ENCODE measurements at regions not wholly inside any gene's neighbourhood (a gene's known extent, or its start where the extent isn't known, plus 50 kb on each side); places are given as distances from the start of the nearest gene placed in this dataset.

DNA sequence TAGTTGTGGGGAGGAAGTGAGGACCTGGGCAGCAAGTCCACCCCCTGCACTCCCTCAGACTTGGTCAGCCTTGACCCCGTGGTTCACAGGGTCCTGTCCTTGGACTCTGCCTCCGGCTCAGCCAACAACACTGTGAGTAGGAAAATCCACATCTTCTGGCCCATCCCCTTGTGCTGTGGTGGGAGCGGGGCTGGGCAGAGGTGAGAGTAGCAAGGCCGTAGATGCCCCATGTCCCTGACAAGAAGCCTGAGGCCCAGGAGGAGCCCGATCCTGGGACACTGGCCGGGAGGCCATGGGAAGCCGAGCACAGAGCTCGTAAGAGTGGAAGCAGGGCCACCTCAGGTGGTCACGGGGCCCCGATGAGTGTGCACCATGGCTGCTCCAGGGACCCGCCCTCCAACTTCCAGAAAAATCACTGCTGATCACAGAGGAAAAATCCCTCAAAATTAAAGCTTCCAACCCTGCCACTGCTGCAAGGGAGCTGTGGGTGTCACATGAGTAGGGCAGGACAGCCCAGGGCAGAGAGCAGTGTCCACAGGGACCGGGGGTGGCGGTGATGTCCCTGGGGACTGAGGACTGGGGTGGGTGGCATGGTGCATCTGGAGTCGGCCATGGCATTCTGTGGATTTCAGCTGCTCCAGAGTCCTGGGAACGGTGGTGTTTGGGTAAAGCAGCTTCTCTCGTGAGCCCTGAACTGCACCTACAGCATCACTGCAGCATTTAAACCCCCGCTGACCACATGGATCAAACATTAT lies 189.4 kb downstream of the DLL1 start:
- no peak for TF ChIP-seq CTCF (IDR thresholded peaks at IDR 0.05; ENCODE audit: insufficient read depth, low read length, poor library complexity, severe bottlenecking)
- TF ChIP-seq EZH2phosphoT487 (conservative IDR thresholded peaks at IDR 0.05; ENCODE audit: low read length) = no peak

Data from SU-DHL-6 (cell line).